ENCODE measurements at regions not wholly inside any gene's neighbourhood (a gene's known extent, or its start where the extent isn't known, plus 50 kb on each side); places are given as distances from the start of the nearest gene placed in this dataset.

GRCh38 chr1:208298593-208299269 is 54.5 kb upstream of the PLXNA2 start:
- no peak overlapping the region for H3K4me3 Mint-ChIP-seq (ENCODE audit: low read depth)

GRCh38 chr1:208300084-208300770 is 56.0 kb upstream of the PLXNA2 start:
- no peak for TF ChIP-seq CTCF (IDR thresholded peaks at IDR 0.05; ENCODE audit: unreplicated experiment)
- H3K4me3 Mint-ChIP-seq (ENCODE audit: low read depth), result no peak overlapping the region
- DNase-seq (ENCODE audit: low spot score, unreplicated experiment), result no peak
- H3K36me3 Mint-ChIP-seq (ENCODE audit: insufficient read depth), result no peaks in the 10 kb centered on the region
- no peaks in the 10 kb centered on the region for H3K9me3 Mint-ChIP-seq (ENCODE audit: low read depth)
- H3K27me3 Mint-ChIP-seq, result peaks cover 22% of the 10 kb centered on the region
- no peak overlapping the region for H3K27ac Mint-ChIP-seq
- H3K4me1 Mint-ChIP-seq (ENCODE audit: low read depth), result peaks cover 15% of the 10 kb centered on the region

More at GRCh38 chr1:208298593-208299269, 54.5 kb upstream of the PLXNA2 start:
- Mint-ChIP-seq H3K27ac (no peak overlapping the region), H3K36me3 (ENCODE audit: insufficient read depth) (no peaks in the 10 kb centered on the region), H3K27me3 (peaks cover 33% of the 10 kb centered on the region), H3K9me3 (ENCODE audit: low read depth) (no peaks in the 10 kb centered on the region), H3K4me1 (ENCODE audit: low read depth) (peaks cover 15% of the 10 kb centered on the region)
- no peak for TF ChIP-seq CTCF (IDR thresholded peaks at IDR 0.05; ENCODE audit: unreplicated experiment)
- DNase-seq (ENCODE audit: low spot score, unreplicated experiment), result no peak

GRCh38 chr1:208302699-208303238 is 58.6 kb upstream of the PLXNA2 start:
- peaks cover 15% of the 10 kb centered on the region for H3K4me1 Mint-ChIP-seq (ENCODE audit: low read depth)
- H3K36me3 Mint-ChIP-seq (ENCODE audit: insufficient read depth), result no peaks in the 10 kb centered on the region
- H3K4me3 Mint-ChIP-seq (ENCODE audit: low read depth), result no peak overlapping the region
- H3K9me3 Mint-ChIP-seq (ENCODE audit: low read depth), result no peaks in the 10 kb centered on the region
- no peak overlapping the region for H3K27ac Mint-ChIP-seq
- no peak for DNase-seq (ENCODE audit: low spot score, unreplicated experiment)
- TF ChIP-seq CTCF (IDR thresholded peaks at IDR 0.05; ENCODE audit: unreplicated experiment), result no peak
- peaks cover 15% of the 10 kb centered on the region for H3K27me3 Mint-ChIP-seq

- no peak for TF ChIP-seq CTCF (IDR thresholded peaks at IDR 0.05; ENCODE audit: unreplicated experiment)
- Mint-ChIP-seq H3K9me3 (ENCODE audit: low read depth) (no peaks in the 10 kb centered on the region), H3K36me3 (ENCODE audit: insufficient read depth) (no peaks in the 10 kb centered on the region), H3K4me1 (ENCODE audit: low read depth) (peaks cover 11% of the 10 kb centered on the region), H3K27me3 (peaks cover 13% of the 10 kb centered on the region), H3K4me3 (ENCODE audit: low read depth) (no peak overlapping the region), H3K27ac (no peak overlapping the region)
- no peak for DNase-seq (ENCODE audit: low spot score, unreplicated experiment)
Measured at GRCh38 chr1:208303743-208304712, 59.8 kb upstream of the PLXNA2 start.

GRCh38 chr1:208308221-208308620 is 64.0 kb upstream of the PLXNA2 start:
- Mint-ChIP-seq H3K27ac (no peak overlapping the region), H3K36me3 (ENCODE audit: insufficient read depth) (no peaks in the 10 kb centered on the region), H3K27me3 (peaks cover 13% of the 10 kb centered on the region), H3K4me3 (ENCODE audit: low read depth) (no peak overlapping the region), H3K9me3 (ENCODE audit: low read depth) (no peaks in the 10 kb centered on the region), H3K4me1 (ENCODE audit: low read depth) (no peaks in the 10 kb centered on the region)
- TF ChIP-seq CTCF (IDR thresholded peaks at IDR 0.05; ENCODE audit: unreplicated experiment), result no peak
- no peak for DNase-seq (ENCODE audit: low spot score, unreplicated experiment)
